Activated B cell treated with CpG ODN at 0.5 μM for 24 hours (primary cell): ENCODE measurements at regions not wholly inside any gene's neighbourhood (a gene's known extent, or its start where the extent isn't known, plus 50 kb on each side); places are given as distances from the start of the nearest gene placed in this dataset.

Source experiments
- ATAC-seq: fragments of 200-7000 bp; cut with Tn5 transposase; one replicate; pipeline ENCODE4 v1.10.0; 2021; ENCODE audit warnings: low read depth, mild to moderate bottlenecking, moderate library complexity
- CTCF ChIA-PET: fragments of 350-600 bp; sonication (Branson Sonifier 250); formaldehyde crosslinking; loops from one replicate; lab custom pipeline; 2021; ENCODE audit warnings: antibody characterized with exemption; lab: Charles Lee
- POLR2A ChIA-PET: fragments of 350-600 bp; sonication (Branson Sonifier 250); formaldehyde crosslinking; loops from one replicate; lab custom pipeline; 2021; ENCODE audit warnings: antibody characterized with exemption; lab: Charles Lee
- DNase-seq: peaks from one replicate; pipeline ENCODE4 v3.0.0; 2022
- H3K27ac Mint-ChIP-seq: one replicate; pipeline ENCODE4 v1.8.0; 2020; ENCODE audit warnings: mixed read lengths
- H3K27me3 Mint-ChIP-seq: one replicate; pipeline ENCODE4 v1.8.0; 2021; ENCODE audit warnings: mixed read lengths
- H3K36me3 Mint-ChIP-seq: one replicate; pipeline ENCODE4 v1.8.0; 2021; ENCODE audit warnings: low read depth, mixed read lengths
- H3K4me1 Mint-ChIP-seq: one replicate; pipeline ENCODE4 v1.8.0; 2021; ENCODE audit warnings: mixed read lengths
- H3K4me3 Mint-ChIP-seq: one replicate; pipeline ENCODE4 v1.8.0; 2020; ENCODE audit warnings: mild to moderate bottlenecking, mixed read lengths
- H3K9me3 Mint-ChIP-seq: one replicate; pipeline ENCODE4 v1.8.0; 2020; ENCODE audit warnings: mixed read lengths
- CTCF ChIP-seq: fragments of 200-600 bp; IDR thresholded peaks from one replicate; pipeline ENCODE4 v1.8.0; 2022; ENCODE audit warnings: antibody characterized with exemption, mild to moderate bottlenecking
- intact Hi-C: fragments of 100-400 bp; cut with micrococcal nuclease; formaldehyde crosslinking; loops from one replicate; pipeline ENCODE4 v1.15.1; 2024

GRCh38 chr1:220326578-220326977, 54.3 kb upstream of the RAB3GAP2 start:
- POLR2A ChIA-PET = no interaction called here
- no peaks in the 10 kb centered on the region for H3K9me3 Mint-ChIP-seq
- intact Hi-C loops = no loop called here
- no peak for ATAC-seq
- peaks cover 13% of the 10 kb centered on the region for H3K27me3 Mint-ChIP-seq
- no peak for TF ChIP-seq CTCF
- H3K4me1 Mint-ChIP-seq = no peaks in the 10 kb centered on the region
- no peak for DNase-seq
- CTCF ChIA-PET = no interaction called here
- H3K27ac Mint-ChIP-seq = no peak overlapping the region
- H3K36me3 Mint-ChIP-seq = no peaks in the 10 kb centered on the region
- H3K4me3 Mint-ChIP-seq = no peak overlapping the region

- TF ChIP-seq CTCF = no peak
- no peak for DNase-seq
- Mint-ChIP-seq H3K9me3 (no peaks in the 10 kb centered on the region), H3K36me3 (no peaks in the 10 kb centered on the region), H3K4me1 (no peaks in the 10 kb centered on the region), H3K27ac (no peak overlapping the region), H3K27me3 (peaks cover 13% of the 10 kb centered on the region), H3K4me3 (no peak overlapping the region)
- ATAC-seq = no peak
- CTCF ChIA-PET = no interaction called here
- POLR2A ChIA-PET = no interaction called here
- intact Hi-C loops = no loop called here
Observed at GRCh38 chr1:220325306-220325995, 53.2 kb upstream of the RAB3GAP2 start.

GRCh38 chr1:220323717-220324116, 51.5 kb upstream of the RAB3GAP2 start:
- CTCF ChIA-PET = interaction anchor here (1.2 kb wide), 1 partner anchor 9 kb away, joined by 3 read pairs; no protein-coding TSS in a partner anchor
- POLR2A ChIA-PET = no interaction called here
- no peak overlapping the region for H3K4me3 Mint-ChIP-seq
- H3K27ac Mint-ChIP-seq = no peak overlapping the region
- ATAC-seq (no peak), DNase-seq (no peak)
- no peaks in the 10 kb centered on the region for H3K4me1 Mint-ChIP-seq
- no peak for TF ChIP-seq CTCF
- H3K9me3 Mint-ChIP-seq = no peaks in the 10 kb centered on the region
- peaks cover 13% of the 10 kb centered on the region for H3K27me3 Mint-ChIP-seq
- H3K36me3 Mint-ChIP-seq = no peaks in the 10 kb centered on the region
- intact Hi-C loops = no loop called here

- ATAC-seq (no peak), DNase-seq (no peak)
- no peak overlapping the region for H3K27ac Mint-ChIP-seq
- CTCF ChIA-PET = no interaction called here
- intact Hi-C loops = no loop called here
- no peak overlapping the region for H3K4me3 Mint-ChIP-seq
- TF ChIP-seq CTCF = no peak
- peaks cover 10% of the 10 kb centered on the region for H3K27me3 Mint-ChIP-seq
- POLR2A ChIA-PET = no interaction called here
- no peaks in the 10 kb centered on the region for H3K36me3 Mint-ChIP-seq
- H3K4me1 Mint-ChIP-seq = no peaks in the 10 kb centered on the region
- no peaks in the 10 kb centered on the region for H3K9me3 Mint-ChIP-seq
Observed at GRCh38 chr1:220322570-220322969, 50.3 kb upstream of the RAB3GAP2 start.
